ENCODE measurements at regions not wholly inside any gene's neighbourhood (a gene's known extent, or its start where the extent isn't known, plus 50 kb on each side); places are given as distances from the start of the nearest gene placed in this dataset.

GRCh38 chr1:95311762-95312161 is 77.8 kb downstream of the RWDD3 start:
- no peak for TF ChIP-seq CTCF (IDR thresholded peaks at IDR 0.05; ENCODE audit: insufficient read depth, low read depth, low read length)
- H3K4me3 ChIP-seq (ENCODE audit: low read depth, low read length) = no peak overlapping the region
- DNase-seq (ENCODE audit: low read depth) = no peak

GRCh38 chr1:95312181-95312580 is 78.2 kb downstream of the RWDD3 start:
- no peak for TF ChIP-seq CTCF (IDR thresholded peaks at IDR 0.05; ENCODE audit: insufficient read depth, low read depth, low read length)
- no peak overlapping the region for H3K4me3 ChIP-seq (ENCODE audit: low read depth, low read length)
- DNase-seq (ENCODE audit: low read depth) = no peak

GRCh38 chr1:95313527-95313926 is 79.5 kb downstream of the RWDD3 start:
- no peak for TF ChIP-seq CTCF (IDR thresholded peaks at IDR 0.05; ENCODE audit: insufficient read depth, low read depth, low read length)
- no peak for DNase-seq (ENCODE audit: low read depth)
- no peak overlapping the region for H3K4me3 ChIP-seq (ENCODE audit: low read depth, low read length)

GRCh38 chr1:95321531-95321930 is 87.5 kb downstream of the RWDD3 start:
- DNase-seq (ENCODE audit: low read depth) = no peak
- no peak overlapping the region for H3K4me3 ChIP-seq (ENCODE audit: low read depth, low read length)

GRCh38 chr1:95323123-95323522 is 89.1 kb downstream of the RWDD3 start:
- no peak for DNase-seq (ENCODE audit: low read depth)
- TF ChIP-seq CTCF (IDR thresholded peaks at IDR 0.05; ENCODE audit: insufficient read depth, low read depth, low read length) = no peak
- H3K4me3 ChIP-seq (ENCODE audit: low read depth, low read length) = no peak overlapping the region

More at GRCh38 chr1:95321531-95321930, 87.5 kb downstream of the RWDD3 start:
- TF ChIP-seq CTCF (IDR thresholded peaks at IDR 0.05; ENCODE audit: insufficient read depth, low read depth, low read length) = no peak

- DNase-seq (ENCODE audit: low read depth) = no peak
- H3K4me3 ChIP-seq (ENCODE audit: low read depth, low read length) = no peak overlapping the region
- no peak for TF ChIP-seq CTCF (IDR thresholded peaks at IDR 0.05; ENCODE audit: insufficient read depth, low read depth, low read length)
Observed at GRCh38 chr1:95325349-95325748, 91.3 kb downstream of the RWDD3 start.

- no peak for DNase-seq (ENCODE audit: low read depth)
- H3K4me3 ChIP-seq (ENCODE audit: low read depth, low read length) = no peak overlapping the region
- no peak for TF ChIP-seq CTCF (IDR thresholded peaks at IDR 0.05; ENCODE audit: insufficient read depth, low read depth, low read length)
Observed at GRCh38 chr1:95326023-95326422, 92.0 kb downstream of the RWDD3 start.
